H9 (cell line): ENCODE measurements at regions not wholly inside any gene's neighbourhood (a gene's known extent, or its start where the extent isn't known, plus 50 kb on each side); places are given as distances from the start of the nearest gene placed in this dataset.

Source experiments
- DNase-seq: peaks from one replicate; pipeline ENCODE4 v3.0.0-alpha.2; 2017
- H2AFZ ChIP-seq: one replicate; pipeline ENCODE4 v1.6.1; 2013; ENCODE audit warnings: mild to moderate bottlenecking, low read length, control low read depth, moderate library complexity
- H2AK5ac ChIP-seq: 2 replicates; pipeline ENCODE4 v1.6.1; 2013; ENCODE audit warnings: low read length, control low read depth, mixed read lengths; ENCODE audit not compliant: insufficient read length
- H2BK120ac ChIP-seq: one replicate; pipeline ENCODE4 v1.6.1; 2013; ENCODE audit warnings: low read depth, mild to moderate bottlenecking, low read length, control low read depth, inconsistent platforms; ENCODE audit not compliant: poor library complexity, severe bottlenecking
- H2BK12ac ChIP-seq: 2 replicates; pipeline ENCODE4 v1.6.1; 2013; ENCODE audit warnings: low read length, control low read depth, mixed read lengths, low read depth; ENCODE audit not compliant: insufficient read length
- H2BK15ac ChIP-seq: 2 replicates; pipeline ENCODE4 v1.6.1; 2013; ENCODE audit warnings: low read depth, low read length, control low read depth
- H2BK20ac ChIP-seq: one replicate; pipeline ENCODE4 v1.6.1; 2013; ENCODE audit warnings: low read depth, mild to moderate bottlenecking, low read length, control low read depth, inconsistent platforms; ENCODE audit not compliant: poor library complexity, severe bottlenecking
- H2BK5ac ChIP-seq: 2 replicates; pipeline ENCODE4 v1.6.1; 2013; ENCODE audit warnings: low read length, control low read depth, mixed read lengths; ENCODE audit not compliant: insufficient read length
- H3K14ac ChIP-seq: 2 replicates; pipeline ENCODE4 v1.6.1; 2013; ENCODE audit warnings: low read length, control low read depth; ENCODE audit not compliant: insufficient read depth
- H3K18ac ChIP-seq: 2 replicates; pipeline ENCODE4 v1.6.1; 2013; ENCODE audit warnings: low read depth, mild to moderate bottlenecking, mixed read lengths, low read length, control low read depth; ENCODE audit not compliant: insufficient read length
- H3K23ac ChIP-seq: 2 replicates; pipeline ENCODE4 v1.6.1; 2013; ENCODE audit warnings: low read length, control low read depth, mixed read lengths, low read depth; ENCODE audit not compliant: insufficient read length
- H3K23me2 ChIP-seq: 2 replicates; pipeline ENCODE4 v1.6.1; 2013; ENCODE audit warnings: low read depth, mild to moderate bottlenecking, mixed read lengths, low read length, control low read depth; ENCODE audit not compliant: insufficient read length, poor library complexity, severe bottlenecking
- H3K27ac ChIP-seq: 2 replicates; pipeline ENCODE4 v1.5.1; 2013; ENCODE audit warnings: low read length, control low read depth, mixed read lengths, low read depth; ENCODE audit not compliant: insufficient read length
- H3K27me3 ChIP-seq: 2 replicates; pipeline ENCODE4 v1.6.1; 2013; ENCODE audit warnings: low read length, control low read depth, inconsistent platforms; ENCODE audit not compliant: insufficient read depth
- H3K4ac ChIP-seq: 2 replicates; pipeline ENCODE4 v1.6.1; 2013; ENCODE audit warnings: low read depth, mild to moderate bottlenecking, control low read depth, inconsistent platforms, low read length, moderate library complexity
- H3K4me1 ChIP-seq: 2 replicates; pipeline ENCODE4 v1.6.1; 2013; ENCODE audit warnings: low read length, control low read depth, inconsistent platforms; ENCODE audit not compliant: insufficient read depth
- H3K4me2 ChIP-seq: 2 replicates; pipeline ENCODE4 v1.6.1; 2013; ENCODE audit warnings: low read length, control low read depth, mixed read lengths; ENCODE audit not compliant: insufficient read length, insufficient read depth
- H3K56ac ChIP-seq: 2 replicates; pipeline ENCODE4 v1.6.1; 2013; ENCODE audit warnings: low read depth, mild to moderate bottlenecking, mixed read lengths, low read length, control low read depth; ENCODE audit not compliant: insufficient read length
- H3K79me1 ChIP-seq: 2 replicates; pipeline ENCODE4 v1.6.1; 2013; ENCODE audit warnings: low read depth, mild to moderate bottlenecking, moderate library complexity, low read length, control low read depth, inconsistent platforms; ENCODE audit not compliant: insufficient read depth, poor library complexity, severe bottlenecking
- H3K79me2 ChIP-seq: 2 replicates; pipeline ENCODE4 v1.6.1; 2013; ENCODE audit warnings: low read length, control low read depth, inconsistent platforms; ENCODE audit not compliant: insufficient read depth
- H3K9ac ChIP-seq: 2 replicates; pipeline ENCODE4 v1.6.1; 2013; ENCODE audit warnings: low read length, control low read depth, mixed read lengths; ENCODE audit not compliant: insufficient read length; ENCODE audit errors: extremely low read depth
- H3K9me3 ChIP-seq: one replicate; pipeline ENCODE4 v1.6.1; 2013; ENCODE audit warnings: low read depth, low read length, inconsistent platforms; ENCODE audit not compliant: control insufficient read depth
- H3T11ph ChIP-seq: one replicate; pipeline ENCODE4 v1.6.1; 2013; ENCODE audit warnings: mild to moderate bottlenecking, low read length, control low read depth, inconsistent platforms
- H4K20me1 ChIP-seq: one replicate; pipeline ENCODE4 v1.6.1; 2013; ENCODE audit not compliant: control insufficient read depth, insufficient read length, insufficient read depth
- H4K5ac ChIP-seq: 2 replicates; pipeline ENCODE4 v1.6.1; 2013; ENCODE audit warnings: low read depth, mild to moderate bottlenecking, mixed read lengths, low read length, control low read depth; ENCODE audit not compliant: insufficient read length
- H4K8ac ChIP-seq: replicated peaks from 2 replicates; pipeline ENCODE4 v1.6.1; 2013; ENCODE audit warnings: low read length, control low read depth, mixed read lengths, low read depth; ENCODE audit not compliant: insufficient read length
- H4K91ac ChIP-seq: 2 replicates; pipeline ENCODE4 v1.6.1; 2013; ENCODE audit warnings: low read depth, mild to moderate bottlenecking, moderate library complexity, mixed read lengths, low read length, control low read depth; ENCODE audit not compliant: insufficient read length
- H3K27ac Mint-ChIP-seq, 3 experiments: 2 replicates in 2 of 3; 3 replicates in 1 of 3; pipeline ENCODE4 v1.8.0; 2020 to 2021; ENCODE audit warnings: mixed read lengths in 3 of 3, mild to moderate bottlenecking in 1 of 3, moderate library complexity in 1 of 3
- H3K27me3 Mint-ChIP-seq: 2 replicates; pipeline ENCODE4 v1.8.0; 2021; ENCODE audit warnings: low read depth, mild to moderate bottlenecking, moderate library complexity, mixed read lengths
- H3K36me3 Mint-ChIP-seq, 3 experiments: 2 replicates in 2 of 3; 3 replicates in 1 of 3; pipeline ENCODE4 v1.8.0; 2020 to 2021; ENCODE audit warnings: low read depth in 3 of 3, mixed read lengths in 3 of 3; ENCODE audit not compliant: insufficient read depth in 1 of 3
- H3K4me1 Mint-ChIP-seq, 2 experiments: 2 replicates each; pipeline ENCODE4 v1.8.0; 2020; ENCODE audit warnings: mixed read lengths in 2 of 2
- H3K4me3 Mint-ChIP-seq, 2 experiments: 2 replicates in 1 of 2; 3 replicates in 1 of 2; pipeline ENCODE4 v1.8.0; 2020 to 2021; ENCODE audit warnings: mild to moderate bottlenecking in 2 of 2, mixed read lengths in 2 of 2, moderate library complexity in 1 of 2
- H3K9me3 Mint-ChIP-seq, 2 experiments: 2 replicates in 1 of 2; 3 replicates in 1 of 2; pipeline ENCODE4 v1.8.0; 2020; ENCODE audit warnings: mild to moderate bottlenecking in 2 of 2, mixed read lengths in 2 of 2, moderate library complexity in 1 of 2
- TF ChIP-seq, protein P1 (sequence below): fragments of 200-600 bp; sonication (generic); conservative IDR thresholded peaks from 3 replicates; pipeline ENCODE4 v1.8.0; 2021; ENCODE audit warnings: antibody characterized with exemption, mild to moderate bottlenecking

DNA sequence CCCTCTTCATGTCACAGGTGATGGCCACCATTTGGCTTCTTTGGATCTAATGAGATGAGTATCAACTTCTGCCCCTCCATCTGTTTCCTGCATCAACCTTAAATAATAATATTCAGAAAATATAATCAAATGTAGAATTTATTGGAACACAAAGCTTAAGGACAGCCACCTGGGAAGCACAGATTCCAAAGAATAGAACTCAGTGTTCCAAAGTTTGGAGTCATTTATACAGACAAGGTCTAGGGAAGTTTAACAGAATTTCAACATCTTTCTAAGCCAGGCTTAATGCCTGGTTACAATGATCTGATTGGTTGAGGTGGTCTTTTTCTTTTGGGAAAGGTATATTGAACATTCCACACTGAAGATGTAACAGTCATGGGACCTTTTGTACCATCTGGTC is 218.0 kb upstream of the PIEZO2 start:
- no peak overlapping the region for H2BK120ac ChIP-seq
- H3K4ac ChIP-seq, result no peak overlapping the region
- H4K20me1 ChIP-seq, result no peaks in the 10 kb centered on the region
- no peaks in the 10 kb centered on the region for H3K23me2 ChIP-seq
- no peaks in the 10 kb centered on the region for H3K27me3 ChIP-seq
- no peaks in the 10 kb centered on the region for H3K4me1 ChIP-seq
- H2BK20ac ChIP-seq, result no peak overlapping the region
- Mint-ChIP-seq H3K27ac (no peak overlapping the region), H3K27me3 (no peaks in the 10 kb centered on the region), H3K36me3 (no peaks in the 10 kb centered on the region; a peak in 1 of 7 replicates), H3K4me3 (no peak overlapping the region), H3K4me1 (peaks cover 0 to 5% of the 10 kb centered on the region in 2 experiments; a peak in 1 of 4 replicates), H3K9me3 (peaks cover 0 to 3% of the 10 kb centered on the region in 2 experiments; a peak in 2 of 5 replicates)
- H3K9me3 ChIP-seq, result no peaks in the 10 kb centered on the region
- H4K8ac ChIP-seq, result no peak overlapping the region
- H3K4me2 ChIP-seq, result no peak overlapping the region
- no peak overlapping the region for H2BK12ac ChIP-seq
- H2AFZ ChIP-seq, result no peak overlapping the region
- H2AK5ac ChIP-seq, result no peak overlapping the region
- H2BK5ac ChIP-seq, result no peak overlapping the region
- no peaks in the 10 kb centered on the region for H3K79me2 ChIP-seq
- no peak overlapping the region for H2BK15ac ChIP-seq
- DNase-seq, result no peak
- H3K79me1 ChIP-seq, result no peaks in the 10 kb centered on the region
- H3K18ac ChIP-seq, result no peak overlapping the region
- H3K9ac ChIP-seq, result no peak overlapping the region
- TF ChIP-seq, protein P1, sequence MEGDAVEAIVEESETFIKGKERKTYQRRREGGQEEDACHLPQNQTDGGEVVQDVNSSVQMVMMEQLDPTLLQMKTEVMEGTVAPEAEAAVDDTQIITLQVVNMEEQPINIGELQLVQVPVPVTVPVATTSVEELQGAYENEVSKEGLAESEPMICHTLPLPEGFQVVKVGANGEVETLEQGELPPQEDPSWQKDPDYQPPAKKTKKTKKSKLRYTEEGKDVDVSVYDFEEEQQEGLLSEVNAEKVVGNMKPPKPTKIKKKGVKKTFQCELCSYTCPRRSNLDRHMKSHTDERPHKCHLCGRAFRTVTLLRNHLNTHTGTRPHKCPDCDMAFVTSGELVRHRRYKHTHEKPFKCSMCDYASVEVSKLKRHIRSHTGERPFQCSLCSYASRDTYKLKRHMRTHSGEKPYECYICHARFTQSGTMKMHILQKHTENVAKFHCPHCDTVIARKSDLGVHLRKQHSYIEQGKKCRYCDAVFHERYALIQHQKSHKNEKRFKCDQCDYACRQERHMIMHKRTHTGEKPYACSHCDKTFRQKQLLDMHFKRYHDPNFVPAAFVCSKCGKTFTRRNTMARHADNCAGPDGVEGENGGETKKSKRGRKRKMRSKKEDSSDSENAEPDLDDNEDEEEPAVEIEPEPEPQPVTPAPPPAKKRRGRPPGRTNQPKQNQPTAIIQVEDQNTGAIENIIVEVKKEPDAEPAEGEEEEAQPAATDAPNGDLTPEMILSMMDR, result no peak
- no peak overlapping the region for H4K5ac ChIP-seq
- no peak overlapping the region for H3K27ac ChIP-seq
- no peak overlapping the region for H4K91ac ChIP-seq
- H3T11ph ChIP-seq, result no peak overlapping the region
- no peak overlapping the region for H3K23ac ChIP-seq
- no peak overlapping the region for H3K56ac ChIP-seq
- no peak overlapping the region for H3K14ac ChIP-seq
